T-helper 1 cell treated with Interleukin-12 subunit alpha and Interleukin-12 subunit beta and Interleukin-4 antibody, amounts not matched to agents 30 μg/mL and 1 μg/mL, for 36 hours (primary cell): ENCODE measurements at regions not wholly inside any gene's neighbourhood (a gene's known extent, or its start where the extent isn't known, plus 50 kb on each side); places are given as distances from the start of the nearest gene placed in this dataset.
"Not testable (repeated sequence)": the region's sequence is repeated elsewhere in the genome, so short reads cannot be mapped to it uniquely, and the experiment has no call there.

Experiments
- H3K27ac Mint-ChIP-seq: one replicate; pipeline ENCODE4 v1.8.0; 2021; ENCODE audit warnings: mild to moderate bottlenecking, mixed read lengths
- H3K27me3 Mint-ChIP-seq: one replicate; pipeline ENCODE4 v1.8.0; 2021; ENCODE audit warnings: low read depth, mixed read lengths
- H3K36me3 Mint-ChIP-seq: one replicate; pipeline ENCODE4 v1.8.0; 2021; ENCODE audit warnings: low read depth, mixed read lengths
- H3K4me1 Mint-ChIP-seq: one replicate; pipeline ENCODE4 v1.8.0; 2021; ENCODE audit warnings: low read depth, mixed read lengths
- H3K4me3 Mint-ChIP-seq: one replicate; pipeline ENCODE4 v1.8.0; 2021; ENCODE audit warnings: mild to moderate bottlenecking, moderate library complexity, mixed read lengths
- H3K9me3 Mint-ChIP-seq: one replicate; pipeline ENCODE4 v1.8.0; 2021; ENCODE audit warnings: mixed read lengths

DNA sequence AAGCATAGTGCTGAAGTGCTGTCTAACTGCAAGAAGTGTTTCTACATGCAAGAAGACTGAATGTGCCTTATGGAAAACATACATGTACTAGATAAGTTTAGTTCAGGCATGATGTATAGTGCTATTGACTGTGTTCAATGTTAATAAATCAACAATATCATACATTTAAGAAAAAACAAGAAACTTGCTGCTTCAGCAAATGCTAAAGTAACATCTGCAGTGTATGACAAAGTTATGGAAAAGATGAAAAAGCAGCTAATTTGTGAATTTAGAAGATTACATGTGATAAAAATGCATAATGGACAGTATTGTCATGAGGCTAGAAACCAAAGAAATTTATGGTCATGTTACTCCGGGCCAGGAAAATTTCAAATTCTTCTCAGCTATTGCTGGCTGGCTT is 174.9 kb upstream of the SPTLC3 start:
- Mint-ChIP-seq H3K4me1 (no peaks in the 10 kb centered on the region), H3K27me3 (no peaks in the 10 kb centered on the region), H3K27ac (no peak overlapping the region), H3K36me3 (no peaks in the 10 kb centered on the region), H3K4me3 (no peak overlapping the region), H3K9me3 (no peaks in the 10 kb centered on the region)

- Mint-ChIP-seq H3K27ac (no peak overlapping the region), H3K4me1 (no peaks in the 10 kb centered on the region), H3K4me3 (no peak overlapping the region), H3K27me3 (no peaks in the 10 kb centered on the region), H3K36me3 (no peaks in the 10 kb centered on the region), H3K9me3 (no peaks in the 10 kb centered on the region)
Observed at GRCh38 chr20:12835999-12836398, 172.8 kb upstream of the SPTLC3 start.

DNA sequence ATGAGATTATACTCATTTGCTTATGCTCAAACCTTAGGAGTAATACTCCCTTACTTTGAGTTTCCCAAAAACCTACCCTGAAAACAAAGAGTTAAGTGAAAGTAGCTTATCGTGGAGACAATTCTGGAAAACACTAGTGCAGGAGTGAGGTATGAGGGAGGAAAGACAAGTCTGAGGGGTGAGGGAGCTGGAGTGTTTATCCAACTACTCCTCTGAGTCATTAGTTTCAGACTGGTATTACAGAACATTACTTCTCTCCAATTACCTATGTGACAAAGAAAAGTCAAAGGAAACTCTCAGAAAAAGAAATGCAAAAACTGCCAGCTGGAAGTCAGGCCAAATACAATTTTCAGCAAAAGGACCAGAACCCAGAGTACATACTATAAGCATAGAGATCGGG is 171.1 kb upstream of the SPTLC3 start:
- Mint-ChIP-seq H3K36me3 (no peaks in the 10 kb centered on the region), H3K4me1 (no peaks in the 10 kb centered on the region), H3K4me3 (no peak overlapping the region), H3K9me3 (no peaks in the 10 kb centered on the region), H3K27me3 (no peaks in the 10 kb centered on the region), H3K27ac (no peak overlapping the region)

DNA sequence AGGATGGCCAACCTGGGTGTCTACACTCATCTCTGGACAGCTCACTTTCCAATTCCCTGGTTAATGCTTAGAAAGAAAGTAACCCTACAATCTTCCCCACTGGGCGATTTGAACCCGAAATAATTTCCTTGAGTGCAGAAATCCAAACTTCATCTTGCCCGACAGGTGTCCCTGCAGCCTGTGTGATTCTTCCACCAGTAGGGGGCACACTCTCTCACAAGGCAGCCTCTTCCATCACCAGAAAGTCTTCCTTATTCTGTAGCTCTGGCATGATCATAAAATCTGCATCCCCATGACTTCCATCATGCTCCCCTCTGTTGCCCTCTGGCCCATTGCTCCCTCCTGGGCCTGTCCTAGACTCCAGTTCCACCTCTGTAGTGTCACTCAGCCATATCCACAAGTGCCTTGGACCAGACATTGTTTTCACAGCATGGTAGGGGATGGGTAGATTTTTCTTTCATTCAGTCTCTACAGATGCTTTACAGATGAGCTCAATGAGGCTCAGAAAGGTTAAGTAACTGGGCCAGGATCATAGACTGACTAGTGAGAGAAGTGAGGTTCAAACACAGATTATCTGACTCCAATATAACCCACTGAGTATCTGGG is 170.4 kb upstream of the SPTLC3 start:
- Mint-ChIP-seq H3K9me3 (no peaks in the 10 kb centered on the region), H3K27me3 (no peaks in the 10 kb centered on the region), H3K27ac (no peak overlapping the region), H3K36me3 (no peaks in the 10 kb centered on the region), H3K4me1 (no peaks in the 10 kb centered on the region), H3K4me3 (no peak overlapping the region)

GRCh38 chr20:12847872-12848271 is 160.9 kb upstream of the SPTLC3 start:
- Mint-ChIP-seq H3K27ac (no peak overlapping the region), H3K4me1 (no peaks in the 10 kb centered on the region), H3K4me3 (no peak overlapping the region), H3K9me3 (no peaks in the 10 kb centered on the region), H3K27me3 (no peaks in the 10 kb centered on the region), H3K36me3 (no peaks in the 10 kb centered on the region)

GRCh38 chr20:12849225-12849910 is 159.4 kb upstream of the SPTLC3 start:
- H3K4me3 Mint-ChIP-seq, result no peak overlapping the region
- H3K4me1 Mint-ChIP-seq, result no peaks in the 10 kb centered on the region

DNA sequence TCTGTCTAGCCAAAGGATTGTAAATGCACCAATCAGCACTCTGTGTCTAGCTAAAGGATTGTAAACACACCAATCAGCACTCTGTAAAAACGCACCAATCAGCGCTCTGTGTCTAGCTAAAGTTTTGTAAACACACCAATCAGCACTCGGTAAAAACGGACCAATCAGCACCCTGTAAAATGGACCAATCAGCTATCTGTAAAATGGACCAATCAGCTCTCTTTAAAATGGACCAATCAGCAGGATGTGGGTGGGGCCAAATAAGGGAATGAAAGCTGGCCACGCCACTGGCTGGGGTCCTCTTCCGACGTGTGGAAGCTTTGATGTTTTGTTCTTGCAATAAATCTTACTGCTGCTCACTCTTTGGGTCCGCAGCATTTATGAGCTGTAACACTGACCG is 151.1 kb upstream of the SPTLC3 start:
- H3K27me3 Mint-ChIP-seq, H3K4me3 Mint-ChIP-seq, H3K27ac Mint-ChIP-seq, H3K4me1 Mint-ChIP-seq, H3K36me3 Mint-ChIP-seq: not testable (repeated sequence)
- H3K9me3 Mint-ChIP-seq, result peaks cover 19% of the 10 kb centered on the region

More at GRCh38 chr20:12849225-12849910, 159.4 kb upstream of the SPTLC3 start:
- Mint-ChIP-seq H3K9me3 (no peaks in the 10 kb centered on the region), H3K27ac (no peak overlapping the region), H3K27me3 (no peaks in the 10 kb centered on the region), H3K36me3 (no peaks in the 10 kb centered on the region)

DNA sequence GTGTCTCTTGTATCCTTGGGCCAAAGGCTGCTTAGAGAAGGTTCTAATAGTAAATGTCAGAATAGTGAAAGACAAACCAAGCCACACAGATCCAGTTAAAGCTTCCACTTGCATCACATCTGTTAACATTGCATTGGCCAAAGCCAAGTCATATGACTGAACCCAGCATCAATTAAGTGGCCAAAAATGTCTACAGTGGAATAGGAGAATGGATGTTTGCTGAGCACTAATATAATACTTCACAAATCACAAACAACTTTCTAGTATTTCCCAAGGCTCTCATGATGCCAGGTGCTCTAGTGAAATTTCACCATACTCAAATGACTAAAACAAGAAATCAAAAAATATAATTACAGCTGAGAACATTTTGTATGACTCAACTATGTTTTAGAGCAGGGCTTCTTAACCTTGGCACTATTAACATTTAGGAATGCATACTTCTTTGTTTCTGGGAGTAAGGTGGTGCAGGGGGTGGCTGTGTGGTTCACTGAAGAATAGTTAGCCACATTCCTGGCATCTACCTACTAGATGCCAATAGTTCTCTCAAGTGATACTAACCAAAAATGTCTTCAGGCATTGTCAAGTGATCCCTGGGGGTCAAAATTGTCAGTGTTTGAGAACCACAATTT is 148.0 kb upstream of the SPTLC3 start:
- no peaks in the 10 kb centered on the region for H3K36me3 Mint-ChIP-seq
- peaks cover 11% of the 10 kb centered on the region for H3K9me3 Mint-ChIP-seq
- no peaks in the 10 kb centered on the region for H3K4me1 Mint-ChIP-seq
- no peaks in the 10 kb centered on the region for H3K27me3 Mint-ChIP-seq
- H3K27ac Mint-ChIP-seq, result no peak overlapping the region
- no peak overlapping the region for H3K4me3 Mint-ChIP-seq

DNA sequence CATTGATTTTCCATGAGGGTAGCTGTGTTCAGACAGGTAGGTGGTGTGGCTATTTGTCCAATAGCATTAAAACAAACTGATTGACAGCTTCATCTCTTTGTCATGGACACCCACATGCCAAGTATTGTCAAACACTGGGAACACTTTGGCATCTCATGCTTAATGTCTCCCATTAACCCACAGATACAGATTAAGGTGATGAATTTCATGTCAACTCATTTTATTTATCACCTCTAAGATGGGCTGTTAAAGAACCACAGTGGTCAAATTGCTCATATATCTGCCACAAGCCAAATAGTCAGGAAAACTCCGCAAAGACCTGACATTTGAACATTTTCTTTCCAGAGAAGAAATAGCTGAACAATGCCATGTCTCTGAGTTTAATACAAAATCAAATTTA is 139.1 kb upstream of the SPTLC3 start:
- H3K36me3 Mint-ChIP-seq, result no peaks in the 10 kb centered on the region
- no peak overlapping the region for H3K27ac Mint-ChIP-seq
- H3K9me3 Mint-ChIP-seq, result no peaks in the 10 kb centered on the region
- no peaks in the 10 kb centered on the region for H3K27me3 Mint-ChIP-seq
- H3K4me3 Mint-ChIP-seq, result no peak overlapping the region
- no peaks in the 10 kb centered on the region for H3K4me1 Mint-ChIP-seq

DNA sequence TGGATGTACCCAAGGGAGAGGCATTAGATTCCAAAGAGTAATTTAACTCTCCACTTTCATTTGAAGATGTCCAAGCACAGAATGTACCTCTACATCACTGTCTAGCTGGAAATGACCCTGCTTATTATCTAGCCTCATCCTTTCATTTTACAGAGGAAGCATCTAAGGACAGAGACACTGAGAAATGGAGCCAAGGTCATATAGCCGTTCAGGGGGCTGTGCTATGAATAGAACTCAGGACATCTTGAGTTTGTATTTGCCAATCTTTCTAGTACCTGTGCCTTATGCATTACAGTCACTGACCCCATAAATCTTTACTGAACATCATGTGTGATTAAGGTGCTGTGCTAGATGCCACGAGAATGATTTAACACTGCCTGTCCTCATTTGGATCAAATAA is 138.2 kb upstream of the SPTLC3 start:
- no peak overlapping the region for H3K27ac Mint-ChIP-seq
- no peak overlapping the region for H3K4me3 Mint-ChIP-seq
- no peaks in the 10 kb centered on the region for H3K9me3 Mint-ChIP-seq
- H3K36me3 Mint-ChIP-seq, result no peaks in the 10 kb centered on the region
- no peaks in the 10 kb centered on the region for H3K4me1 Mint-ChIP-seq
- H3K27me3 Mint-ChIP-seq, result no peaks in the 10 kb centered on the region

GRCh38 chr20:12874933-12875332 is 133.8 kb upstream of the SPTLC3 start:
- H3K27me3 Mint-ChIP-seq, result no peaks in the 10 kb centered on the region
- no peaks in the 10 kb centered on the region for H3K36me3 Mint-ChIP-seq
- no peaks in the 10 kb centered on the region for H3K4me1 Mint-ChIP-seq
- H3K27ac Mint-ChIP-seq, result no peak overlapping the region
- H3K9me3 Mint-ChIP-seq, result no peaks in the 10 kb centered on the region
- H3K4me3 Mint-ChIP-seq, result no peak overlapping the region

- no peak overlapping the region for H3K27ac Mint-ChIP-seq
- no peaks in the 10 kb centered on the region for H3K36me3 Mint-ChIP-seq
- H3K4me3 Mint-ChIP-seq, result no peak overlapping the region
- H3K9me3 Mint-ChIP-seq, result no peaks in the 10 kb centered on the region
- H3K27me3 Mint-ChIP-seq, result no peaks in the 10 kb centered on the region
- H3K4me1 Mint-ChIP-seq, result no peaks in the 10 kb centered on the region
Observed at GRCh38 chr20:12875510-12875909, 133.3 kb upstream of the SPTLC3 start.

DNA sequence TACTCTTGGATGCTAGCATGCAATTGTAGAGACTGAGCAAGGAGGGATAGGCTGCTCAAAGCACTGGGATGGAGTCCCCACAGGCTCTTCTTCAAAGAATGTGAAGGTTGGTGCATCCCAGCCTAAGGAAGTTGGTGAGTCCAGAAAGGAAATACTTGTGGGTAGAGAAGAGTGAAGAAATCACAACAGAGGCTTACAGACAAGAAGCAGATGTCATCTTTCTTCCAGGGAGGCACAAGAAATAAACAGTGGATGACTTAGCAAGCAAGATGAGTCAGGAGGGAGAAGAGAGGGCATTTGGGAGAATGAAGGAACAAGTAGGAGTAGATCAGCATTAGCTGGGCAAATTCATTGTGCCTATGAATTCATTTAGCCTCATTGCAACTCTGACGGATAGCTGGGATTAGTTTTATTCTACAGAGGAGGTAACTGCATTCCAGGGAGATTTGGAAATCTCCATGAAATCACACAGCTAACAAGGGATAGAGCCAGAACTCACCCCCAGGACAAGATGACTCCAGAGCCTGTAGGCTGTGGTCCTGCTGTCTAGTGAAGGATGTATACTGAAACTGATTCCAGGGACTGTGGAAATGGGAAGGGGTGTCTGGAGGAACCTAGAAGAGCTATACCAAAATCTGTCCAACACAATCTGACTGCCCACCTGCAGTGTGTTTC is 125.8 kb upstream of the SPTLC3 start:
- Mint-ChIP-seq H3K4me1 (no peaks in the 10 kb centered on the region), H3K27me3 (no peaks in the 10 kb centered on the region), H3K9me3 (no peaks in the 10 kb centered on the region), H3K36me3 (no peaks in the 10 kb centered on the region), H3K27ac (no peak overlapping the region), H3K4me3 (no peak overlapping the region)

- H3K27me3 Mint-ChIP-seq, result no peaks in the 10 kb centered on the region
- no peak overlapping the region for H3K4me3 Mint-ChIP-seq
- H3K27ac Mint-ChIP-seq, result no peak overlapping the region
- no peaks in the 10 kb centered on the region for H3K36me3 Mint-ChIP-seq
- H3K9me3 Mint-ChIP-seq, result no peaks in the 10 kb centered on the region
- no peaks in the 10 kb centered on the region for H3K4me1 Mint-ChIP-seq
Observed at GRCh38 chr20:12883507-12883885, 125.3 kb upstream of the SPTLC3 start.
